IMR-90 (cell line): ENCODE measurements at regions not wholly inside any gene's neighbourhood (a gene's known extent, or its start where the extent isn't known, plus 50 kb on each side); places are given as distances from the start of the nearest gene placed in this dataset.

Experiments used
- ATAC-seq: fragments of 200-7000 bp; cut with Tn5 transposase; 2 replicates; pipeline ENCODE4 v1.9.1; 2020; ENCODE audit warnings: low read depth, mild to moderate bottlenecking, moderate library complexity
- BruUV-seq: library from RNA; stranded (reverse); fragments of 400-500 nt; replicated peaks from 2 replicates; lab custom pipeline; 2021; lab: Mats Ljungman, UMichigan
- CTCF ChIA-PET: fragments of 300-600 bp; formaldehyde crosslinking; extraction: SDS; loops from one replicate; lab custom pipeline; 2021; ENCODE audit warnings: antibody characterized with exemption; lab: Yijun Ruan, JAX
- POLR2A ChIA-PET: fragments of 300-600 bp; sonication (Branson Sonifier 250); formaldehyde crosslinking; loops from one replicate; lab custom pipeline; 2022; ENCODE audit warnings: antibody characterized with exemption; ENCODE audit not compliant: unreplicated experiment; lab: Charles Lee
- DNase-seq: peaks from one replicate; pipeline ENCODE4 v3.0.0; 2013
- H2AFZ ChIP-seq: replicated peaks from 2 replicates; pipeline ENCODE3; 2013; ENCODE audit warnings: low read length, mild to moderate bottlenecking; ENCODE audit not compliant: poor library complexity
- H2AK5ac ChIP-seq: 2 replicates; pipeline ENCODE4 v1.6.1; 2013; ENCODE audit warnings: low read depth, low read length, inconsistent platforms
- H2AK9ac ChIP-seq: replicated peaks from 2 replicates; pipeline ENCODE3; 2013; ENCODE audit warnings: mild to moderate bottlenecking, low read depth, low read length, moderate library complexity; ENCODE audit not compliant: poor library complexity
- H2BK120ac ChIP-seq: 2 replicates; pipeline ENCODE4 v1.6.1; 2013; ENCODE audit warnings: low read depth, low read length, inconsistent platforms
- H2BK15ac ChIP-seq: 3 replicates; pipeline ENCODE4 v1.6.1; 2013; ENCODE audit warnings: low read depth, low read length, inconsistent platforms
- H2BK20ac ChIP-seq: 2 replicates; pipeline ENCODE4 v1.6.1; 2013; ENCODE audit warnings: low read depth, mild to moderate bottlenecking, inconsistent platforms, low read length, moderate library complexity
- H2BK5ac ChIP-seq: 2 replicates; pipeline ENCODE4 v1.6.1; 2013; ENCODE audit warnings: mild to moderate bottlenecking, low read depth, low read length, inconsistent platforms; ENCODE audit not compliant: poor library complexity, severe bottlenecking
- H3K14ac ChIP-seq: replicated peaks from 2 replicates; pipeline ENCODE4 v1.6.1; 2013; ENCODE audit warnings: low read depth, low read length, inconsistent platforms
- H3K18ac ChIP-seq: 2 replicates; pipeline ENCODE4 v1.6.1; 2013; ENCODE audit warnings: low read depth, low read length, control low read depth
- H3K23ac ChIP-seq: 2 replicates; pipeline ENCODE4 v1.6.1; 2013; ENCODE audit warnings: low read depth, low read length, inconsistent platforms
- H3K27ac ChIP-seq: 2 replicates; pipeline ENCODE4 v1.5.1; 2013; ENCODE audit warnings: mild to moderate bottlenecking, control low read depth, low read length; ENCODE audit not compliant: insufficient read depth
- H3K27me3 ChIP-seq: 2 replicates; pipeline ENCODE4 v1.6.1; 2013; ENCODE audit warnings: low read length; ENCODE audit not compliant: control insufficient read depth, insufficient read depth
- H3K36me3 ChIP-seq: 2 replicates; pipeline ENCODE4 v1.6.1; 2013; ENCODE audit warnings: low read length, mixed read lengths; ENCODE audit not compliant: control insufficient read depth, insufficient read depth
- H3K4ac ChIP-seq: 2 replicates; pipeline ENCODE4 v1.6.1; 2013; ENCODE audit warnings: low read depth, low read length, inconsistent platforms
- H3K4me1 ChIP-seq: 2 replicates; pipeline ENCODE4 v1.6.1; 2013; ENCODE audit warnings: low read length, mixed read lengths; ENCODE audit not compliant: control insufficient read depth, insufficient read depth
- H3K4me2 ChIP-seq: 2 replicates; pipeline ENCODE4 v1.6.1; 2013; ENCODE audit warnings: low read depth, mild to moderate bottlenecking, control low read depth, low read length, moderate library complexity
- H3K4me3 ChIP-seq: 2 replicates; pipeline ENCODE4 v1.5.1; 2013; ENCODE audit warnings: low read depth, mild to moderate bottlenecking, control low read depth, low read length, moderate library complexity; ENCODE audit not compliant: insufficient read depth
- H3K56ac ChIP-seq: 2 replicates; pipeline ENCODE4 v1.6.1; 2013; ENCODE audit warnings: low read length, inconsistent platforms; ENCODE audit not compliant: insufficient read depth; ENCODE audit errors: extremely low read depth
- H3K79me1 ChIP-seq, 2 experiments: 2 replicates each; pipeline ENCODE4 v1.6.1; 2013; ENCODE audit warnings: low read length in 2 of 2, inconsistent platforms in 1 of 2, low read depth in 1 of 2
- H3K9ac ChIP-seq: 2 replicates; pipeline ENCODE4 v1.6.1; 2013; ENCODE audit warnings: low read depth, low read length, control low read depth
- H3K9me1 ChIP-seq: 2 replicates; pipeline ENCODE4 v1.6.1; 2013; ENCODE audit warnings: low read length, inconsistent platforms; ENCODE audit not compliant: insufficient read depth
- H3K9me3 ChIP-seq: 2 replicates; pipeline ENCODE4 v1.6.1; 2013; ENCODE audit warnings: low read length; ENCODE audit not compliant: control insufficient read depth, insufficient read depth
- H4K20me1 ChIP-seq: 2 replicates; pipeline ENCODE4 v1.6.1; 2013; ENCODE audit warnings: low read length, inconsistent platforms; ENCODE audit not compliant: insufficient read depth
- H4K5ac ChIP-seq: 2 replicates; pipeline ENCODE4 v1.6.1; 2013; ENCODE audit warnings: mild to moderate bottlenecking, low read depth, low read length, control low read depth
- H4K8ac ChIP-seq, 2 experiments: 2 replicates each; pipeline ENCODE4 v1.6.1; 2013; ENCODE audit warnings: low read depth in 2 of 2, low read length in 2 of 2, control low read depth in 1 of 2, inconsistent platforms in 1 of 2
- H4K91ac ChIP-seq: 2 replicates; pipeline ENCODE4 v1.6.1; 2013; ENCODE audit warnings: low read depth, low read length, inconsistent platforms; ENCODE audit not compliant: insufficient read depth
- BHLHE40 ChIP-seq: fragments of 150-350 bp; IDR thresholded peaks from 2 replicates; pipeline ENCODE4 v1.6.1; 2016; ENCODE audit warnings: mild to moderate bottlenecking, low read depth, low read length
- CEBPB ChIP-seq: IDR thresholded peaks from 2 replicates; pipeline ENCODE4 v1.6.1; 2012; ENCODE audit warnings: low read depth, low read length, improper control_type of control experiment
- CHD1 ChIP-seq: IDR thresholded peaks from 2 replicates; pipeline ENCODE4 v1.6.1; 2012; ENCODE audit warnings: low read depth, low read length, improper control_type of control experiment
- FOS ChIP-seq: fragments of 150-350 bp; IDR thresholded peaks from 2 replicates; pipeline ENCODE4 v1.6.1; 2016; ENCODE audit warnings: low read depth, low read length
- MAZ ChIP-seq: IDR thresholded peaks from 2 replicates; pipeline ENCODE4 v1.6.1; 2012; ENCODE audit warnings: low read depth, mild to moderate bottlenecking, low read length, improper control_type of control experiment, moderate library complexity, borderline replicate concordance
- MXI1 ChIP-seq: IDR thresholded peaks from 2 replicates; pipeline ENCODE4 v1.6.1; 2012; ENCODE audit warnings: low read depth, mild to moderate bottlenecking, low read length, moderate library complexity, borderline replicate concordance
- NFE2L2 ChIP-seq: fragments of 150-350 bp; IDR thresholded peaks from 2 replicates; pipeline ENCODE4 v1.6.1; 2016; ENCODE audit warnings: low read depth, mild to moderate bottlenecking, low read length
- POLR2A ChIP-seq: IDR thresholded peaks from 2 replicates; pipeline ENCODE4 v1.6.1; 2012; ENCODE audit warnings: mild to moderate bottlenecking, low read depth, low read length
- RAD21 ChIP-seq: IDR thresholded peaks from 2 replicates; pipeline ENCODE4 v1.6.1; 2012; ENCODE audit warnings: low read length, improper control_type of control experiment
- RCOR1 ChIP-seq: IDR thresholded peaks from 2 replicates; pipeline ENCODE4 v1.6.1; 2012; ENCODE audit warnings: mild to moderate bottlenecking, low read length, improper control_type of control experiment; ENCODE audit not compliant: insufficient replicate concordance
- SMC3 ChIP-seq: fragments of 150-350 bp; IDR thresholded peaks from 2 replicates; pipeline ENCODE4 v1.6.1; 2016; ENCODE audit warnings: low read depth, mild to moderate bottlenecking, antibody characterized with exemption, low read length, moderate library complexity
- USF2 ChIP-seq: fragments of 150-350 bp; IDR thresholded peaks from 2 replicates; pipeline ENCODE4 v1.6.1; 2017; ENCODE audit warnings: mild to moderate bottlenecking, antibody characterized with exemption, low read length, low read depth
- WGBS, 2 experiments: methylation state at CpG; one replicate each; pipeline versions ENCODE4 v1.1.5 to v1.1.7; 2013; ENCODE audit warnings: missing lambda C conversion rate in 2 of 2; ENCODE audit not compliant: insufficient read length in 1 of 2; ENCODE audit errors: extremely low coverage in 2 of 2; 5-methylcytosine and 5-hydroxymethylcytosine counted together
- dilution Hi-C: fragments of 300-500 bp; cut with HindIII; formaldehyde crosslinking; loops from one replicate; pipeline ENCODE4 v1.14.3; 2018; ENCODE audit warnings: low sequenced_read_pairs; ENCODE audit not compliant: unreplicated experiment
- in situ Hi-C: fragments of 300-500 bp; cut with MboI; formaldehyde crosslinking; loops from 3 replicates; pipeline ENCODE4 v1.14.3; 2019; ENCODE audit warnings: low sequenced_read_pairs, inconsistent platforms, mixed read lengths
- intact Hi-C: fragments of 100-400 bp; cut with micrococcal nuclease; formaldehyde crosslinking; loops from 2 replicates; pipeline ENCODE4 v1.10.0; 2022
- TF ChIP-seq, protein P1 (sequence below): fragments of 150-350 bp; IDR thresholded peaks from 2 replicates; pipeline ENCODE4 v1.6.1; 2016; ENCODE audit warnings: low read depth, mild to moderate bottlenecking, low read length, moderate library complexity, borderline replicate concordance
- TF ChIP-seq, protein P2 (sequence below): conservative IDR thresholded peaks from 2 replicates; pipeline ENCODE4 v1.5.1; 2012; ENCODE audit warnings: mild to moderate bottlenecking, low read depth, low read length, improper control_type of control experiment

DNA sequence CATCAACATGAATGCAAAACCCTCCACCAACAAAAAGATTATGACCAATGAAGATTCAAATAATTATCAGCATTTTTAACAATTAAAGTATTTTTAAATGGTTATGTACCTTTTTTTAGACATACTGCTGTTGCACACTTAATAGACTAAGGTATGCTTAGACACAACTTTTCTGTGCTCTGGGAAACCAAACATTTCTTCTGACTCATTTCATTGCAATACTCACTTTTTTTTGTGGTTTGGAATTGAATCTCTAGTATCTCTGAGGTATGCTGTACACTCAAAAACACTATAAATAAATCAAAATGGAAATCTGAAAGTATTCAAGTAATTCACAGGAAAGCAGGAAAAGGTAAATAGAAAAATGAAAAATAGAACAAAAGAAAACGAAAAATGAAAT is 247.9 kb upstream of the POU3F3 start:
- no peak overlapping the region for H2BK120ac ChIP-seq
- ATAC-seq: no peak
- ChIA-PET CTCF (no interaction called here), POLR2A (no interaction called here)
- H3K36me3 ChIP-seq: no peaks in the 10 kb centered on the region
- no peak overlapping the region for H4K8ac ChIP-seq
- H3K4me3 ChIP-seq: no peak overlapping the region
- no peaks in the 10 kb centered on the region for H3K79me1 ChIP-seq
- no CpG with 5 or more reads among the region's 1 CpG for WGBS, 2 experiments
- H3K14ac ChIP-seq: no peak overlapping the region
- no peak overlapping the region for H2AK9ac ChIP-seq
- no peak overlapping the region for H2AFZ ChIP-seq
- H3K23ac ChIP-seq: no peak overlapping the region
- no peak overlapping the region for H3K27ac ChIP-seq
- no peak for TF ChIP-seq CHD1
- no peak for TF ChIP-seq MXI1
- TF ChIP-seq, protein P1, sequence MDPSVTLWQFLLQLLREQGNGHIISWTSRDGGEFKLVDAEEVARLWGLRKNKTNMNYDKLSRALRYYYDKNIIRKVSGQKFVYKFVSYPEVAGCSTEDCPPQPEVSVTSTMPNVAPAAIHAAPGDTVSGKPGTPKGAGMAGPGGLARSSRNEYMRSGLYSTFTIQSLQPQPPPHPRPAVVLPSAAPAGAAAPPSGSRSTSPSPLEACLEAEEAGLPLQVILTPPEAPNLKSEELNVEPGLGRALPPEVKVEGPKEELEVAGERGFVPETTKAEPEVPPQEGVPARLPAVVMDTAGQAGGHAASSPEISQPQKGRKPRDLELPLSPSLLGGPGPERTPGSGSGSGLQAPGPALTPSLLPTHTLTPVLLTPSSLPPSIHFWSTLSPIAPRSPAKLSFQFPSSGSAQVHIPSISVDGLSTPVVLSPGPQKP: no peak
- TF ChIP-seq BHLHE40: no peak
- TF ChIP-seq POLR2A: no peak
- no peak for TF ChIP-seq USF2
- no peak for TF ChIP-seq CEBPB
- TF ChIP-seq RAD21: no peak
- TF ChIP-seq, protein P2, sequence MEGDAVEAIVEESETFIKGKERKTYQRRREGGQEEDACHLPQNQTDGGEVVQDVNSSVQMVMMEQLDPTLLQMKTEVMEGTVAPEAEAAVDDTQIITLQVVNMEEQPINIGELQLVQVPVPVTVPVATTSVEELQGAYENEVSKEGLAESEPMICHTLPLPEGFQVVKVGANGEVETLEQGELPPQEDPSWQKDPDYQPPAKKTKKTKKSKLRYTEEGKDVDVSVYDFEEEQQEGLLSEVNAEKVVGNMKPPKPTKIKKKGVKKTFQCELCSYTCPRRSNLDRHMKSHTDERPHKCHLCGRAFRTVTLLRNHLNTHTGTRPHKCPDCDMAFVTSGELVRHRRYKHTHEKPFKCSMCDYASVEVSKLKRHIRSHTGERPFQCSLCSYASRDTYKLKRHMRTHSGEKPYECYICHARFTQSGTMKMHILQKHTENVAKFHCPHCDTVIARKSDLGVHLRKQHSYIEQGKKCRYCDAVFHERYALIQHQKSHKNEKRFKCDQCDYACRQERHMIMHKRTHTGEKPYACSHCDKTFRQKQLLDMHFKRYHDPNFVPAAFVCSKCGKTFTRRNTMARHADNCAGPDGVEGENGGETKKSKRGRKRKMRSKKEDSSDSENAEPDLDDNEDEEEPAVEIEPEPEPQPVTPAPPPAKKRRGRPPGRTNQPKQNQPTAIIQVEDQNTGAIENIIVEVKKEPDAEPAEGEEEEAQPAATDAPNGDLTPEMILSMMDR: no peak
- TF ChIP-seq NFE2L2: no peak
- no peak for TF ChIP-seq RCOR1
- TF ChIP-seq MAZ: no peak
- no peak for TF ChIP-seq FOS
- no peak for TF ChIP-seq SMC3
- H2AK5ac ChIP-seq: no peak overlapping the region
- no peak overlapping the region for H3K56ac ChIP-seq
- no peak overlapping the region for H3K9ac ChIP-seq
- no peak overlapping the region for H2BK5ac ChIP-seq
- no peaks in the 10 kb centered on the region for H4K20me1 ChIP-seq
- no peaks in the 10 kb centered on the region for H3K9me1 ChIP-seq
- no peak overlapping the region for H3K4me2 ChIP-seq
- no peak overlapping the region for H3K4ac ChIP-seq
- DNase-seq: no peak
- dilution Hi-C loops (no loop called here), in situ Hi-C loops (no loop called here), intact Hi-C loops (no loop called here)
- H2BK15ac ChIP-seq: no peak overlapping the region
- no peak overlapping the region for H3K18ac ChIP-seq
- no peaks in the 10 kb centered on the region; the same call in 1 of the 2 replicates for H3K9me3 ChIP-seq
- H4K5ac ChIP-seq: no peak overlapping the region
- no peak overlapping the region for H4K91ac ChIP-seq
- no TSS peak for BruUV-seq
- H2BK20ac ChIP-seq: no peak overlapping the region
- H3K27me3 ChIP-seq: no peaks in the 10 kb centered on the region
- no peaks in the 10 kb centered on the region for H3K4me1 ChIP-seq
